ENCODE measurements at regions not wholly inside any gene's neighbourhood (a gene's known extent, or its start where the extent isn't known, plus 50 kb on each side); places are given as distances from the start of the nearest gene placed in this dataset.

DNA sequence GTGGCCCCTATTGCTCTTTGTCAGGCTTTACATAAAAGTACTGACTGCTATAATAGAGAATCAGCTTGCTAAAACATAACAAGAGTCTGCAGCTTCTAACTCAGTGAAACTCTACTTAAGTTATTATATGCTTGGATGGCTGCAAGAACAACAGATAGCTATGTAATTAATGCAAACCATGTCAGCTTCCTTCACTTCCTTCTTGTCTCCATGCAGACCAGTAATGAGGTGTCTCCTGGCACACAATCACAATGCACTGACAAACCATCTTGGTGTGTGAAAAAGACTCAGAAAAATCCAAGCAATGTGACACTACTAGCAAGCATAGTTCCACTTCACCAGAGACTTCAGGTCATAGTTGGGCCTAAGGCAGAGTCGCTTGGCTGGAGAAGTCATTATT, 2068.9 kb upstream of the PIK3C3 start:
- H3K9me2 ChIP-seq (replicated peaks; ENCODE audit: low read length): no peaks in the 10 kb centered on the region
- BruUV-seq (replicated peaks): no TSS peak
- no peaks in the 10 kb centered on the region for H4K20me1 ChIP-seq (ENCODE audit: low read length)
- H2AFZ ChIP-seq (ENCODE audit: low read length): no peak overlapping the region
- H3K4me3 ChIP-seq (ENCODE audit: low read length): no peak overlapping the region
- H3K9me3 ChIP-seq (ENCODE audit: low read length): no peaks in the 10 kb centered on the region
- no peaks in the 10 kb centered on the region for H3K4me1 ChIP-seq (ENCODE audit: insufficient read depth, low read length)
- no peak overlapping the region for H3K9ac ChIP-seq (ENCODE audit: low read length)
- intact Hi-C loops (cut with micrococcal nuclease): no loop called here
- TF ChIP-seq, protein P1, sequence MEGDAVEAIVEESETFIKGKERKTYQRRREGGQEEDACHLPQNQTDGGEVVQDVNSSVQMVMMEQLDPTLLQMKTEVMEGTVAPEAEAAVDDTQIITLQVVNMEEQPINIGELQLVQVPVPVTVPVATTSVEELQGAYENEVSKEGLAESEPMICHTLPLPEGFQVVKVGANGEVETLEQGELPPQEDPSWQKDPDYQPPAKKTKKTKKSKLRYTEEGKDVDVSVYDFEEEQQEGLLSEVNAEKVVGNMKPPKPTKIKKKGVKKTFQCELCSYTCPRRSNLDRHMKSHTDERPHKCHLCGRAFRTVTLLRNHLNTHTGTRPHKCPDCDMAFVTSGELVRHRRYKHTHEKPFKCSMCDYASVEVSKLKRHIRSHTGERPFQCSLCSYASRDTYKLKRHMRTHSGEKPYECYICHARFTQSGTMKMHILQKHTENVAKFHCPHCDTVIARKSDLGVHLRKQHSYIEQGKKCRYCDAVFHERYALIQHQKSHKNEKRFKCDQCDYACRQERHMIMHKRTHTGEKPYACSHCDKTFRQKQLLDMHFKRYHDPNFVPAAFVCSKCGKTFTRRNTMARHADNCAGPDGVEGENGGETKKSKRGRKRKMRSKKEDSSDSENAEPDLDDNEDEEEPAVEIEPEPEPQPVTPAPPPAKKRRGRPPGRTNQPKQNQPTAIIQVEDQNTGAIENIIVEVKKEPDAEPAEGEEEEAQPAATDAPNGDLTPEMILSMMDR (conservative IDR thresholded peaks at IDR 0.05; ENCODE audit: low read depth, low read length): no peak
- H3K79me2 ChIP-seq (ENCODE audit: low read length): no peaks in the 10 kb centered on the region
- H3K4me2 ChIP-seq (ENCODE audit: low read length): no peak overlapping the region
- H3K27me3 ChIP-seq (ENCODE audit: low read length): no peaks in the 10 kb centered on the region
- H3K36me3 ChIP-seq (ENCODE audit: low read depth, low read length): no peaks in the 10 kb centered on the region
- CTCF ChIA-PET: no interaction called here
- no peaks in the 10 kb centered on the region for H3F3A ChIP-seq (ENCODE audit: low read length, unreplicated experiment)
- ATAC-seq: no peak
- no peak for DNase-seq
- POLR2A ChIA-PET (ENCODE audit: unreplicated experiment): no interaction called here
- no peak overlapping the region for H3K27ac ChIP-seq (ENCODE audit: low read length)

- POLR2A ChIA-PET (ENCODE audit: unreplicated experiment): no interaction called here
These were observed 2082.4 kb upstream of the PIK3C3 start for GRCh38 chr18:39872651-39873050.

DNA sequence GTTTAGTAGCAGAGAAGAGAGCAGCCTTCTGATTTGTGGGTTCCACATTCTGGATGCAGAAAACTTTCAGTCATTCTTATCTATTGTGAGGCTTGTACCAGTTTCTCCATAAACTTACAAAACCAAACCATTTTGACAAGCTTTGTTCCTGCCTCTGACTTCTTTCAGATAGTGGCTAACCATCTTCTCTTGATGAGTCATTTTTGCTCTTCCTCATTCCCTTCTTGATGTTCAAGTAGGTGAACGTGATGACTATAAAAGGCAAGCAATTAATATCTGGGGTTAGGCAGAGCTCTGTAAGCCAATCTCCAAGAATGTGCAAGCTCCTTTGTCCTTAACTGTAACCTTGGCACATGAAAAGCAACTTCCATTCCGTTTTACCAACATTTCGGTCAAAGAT, 2083.1 kb upstream of the PIK3C3 start:
- H3K9me2 ChIP-seq (replicated peaks; ENCODE audit: low read length): no peaks in the 10 kb centered on the region
- no peaks in the 10 kb centered on the region for H3K27me3 ChIP-seq (ENCODE audit: low read length)
- ChIA-PET CTCF (no interaction called here), POLR2A (ENCODE audit: unreplicated experiment) (interaction anchor here (0.5 kb wide), 1 partner anchor 587 kb away, joined by 4 read pairs; no protein-coding TSS in a partner anchor)
- H3K9ac ChIP-seq (ENCODE audit: low read length): no peak overlapping the region
- H3K36me3 ChIP-seq (ENCODE audit: low read depth, low read length): no peaks in the 10 kb centered on the region
- no peak for TF ChIP-seq EZH2 (IDR thresholded peaks at IDR 0.05; ENCODE audit: low read length, unreplicated experiment)
- TF ChIP-seq, protein P1 (conservative IDR thresholded peaks at IDR 0.05; ENCODE audit: low read depth, low read length): no peak
- TF ChIP-seq EZH2phosphoT487 (IDR thresholded peaks at IDR 0.05; ENCODE audit: borderline replicate concordance, low read length): no peak
- intact Hi-C loops (cut with micrococcal nuclease): no loop called here
- H4K20me1 ChIP-seq (ENCODE audit: low read length): no peaks in the 10 kb centered on the region
- H3K9me3 ChIP-seq (ENCODE audit: low read length): no peaks in the 10 kb centered on the region
- DNase-seq (no peak), ATAC-seq (no peak)
- H3K27ac ChIP-seq (ENCODE audit: low read length): no peak overlapping the region
- H2AFZ ChIP-seq (ENCODE audit: low read length): no peak overlapping the region
- no peak overlapping the region for H3K4me3 ChIP-seq (ENCODE audit: low read length)
- no peaks in the 10 kb centered on the region for H3F3A ChIP-seq (ENCODE audit: low read length, unreplicated experiment)
- no TSS peak for BruUV-seq (replicated peaks)
- no peaks in the 10 kb centered on the region for H3K4me1 ChIP-seq (ENCODE audit: insufficient read depth, low read length)
- H3K79me2 ChIP-seq (ENCODE audit: low read length): no peaks in the 10 kb centered on the region
- H3K4me2 ChIP-seq (ENCODE audit: low read length): no peak overlapping the region

More at GRCh38 chr18:39872651-39873050, 2082.4 kb upstream of the PIK3C3 start:
- H3K4me2 ChIP-seq (ENCODE audit: low read length): no peak overlapping the region
- H3K4me1 ChIP-seq (ENCODE audit: insufficient read depth, low read length): no peaks in the 10 kb centered on the region
- no TSS peak for BruUV-seq (replicated peaks)
- TF ChIP-seq EZH2phosphoT487 (IDR thresholded peaks at IDR 0.05; ENCODE audit: borderline replicate concordance, low read length): no peak
- no peak for TF ChIP-seq EZH2 (IDR thresholded peaks at IDR 0.05; ENCODE audit: low read length, unreplicated experiment)
- TF ChIP-seq, protein P1 (conservative IDR thresholded peaks at IDR 0.05; ENCODE audit: low read depth, low read length): no peak
- no peaks in the 10 kb centered on the region for H3K27me3 ChIP-seq (ENCODE audit: low read length)
- H3K27ac ChIP-seq (ENCODE audit: low read length): no peak overlapping the region
- ATAC-seq: no peak
- no peak overlapping the region for H2AFZ ChIP-seq (ENCODE audit: low read length)
- no peaks in the 10 kb centered on the region for H3F3A ChIP-seq (ENCODE audit: low read length, unreplicated experiment)
- no peaks in the 10 kb centered on the region for H3K79me2 ChIP-seq (ENCODE audit: low read length)
- no peaks in the 10 kb centered on the region for H3K9me3 ChIP-seq (ENCODE audit: low read length)
- H3K9ac ChIP-seq (ENCODE audit: low read length): no peak overlapping the region
- H3K4me3 ChIP-seq (ENCODE audit: low read length): no peak overlapping the region
- intact Hi-C loops (cut with micrococcal nuclease): no loop called here
- no peak for DNase-seq
- no peaks in the 10 kb centered on the region for H3K9me2 ChIP-seq (replicated peaks; ENCODE audit: low read length)
- CTCF ChIA-PET: no interaction called here
- H3K36me3 ChIP-seq (ENCODE audit: low read depth, low read length): no peaks in the 10 kb centered on the region
- no peaks in the 10 kb centered on the region for H4K20me1 ChIP-seq (ENCODE audit: low read length)
